Body of pancreas (tissue), 4 donors: ENCODE measurements at regions not wholly inside any gene's neighbourhood (a gene's known extent, or its start where the extent isn't known, plus 50 kb on each side); places are given as distances from the start of the nearest gene placed in this dataset.

Experiments
- ATAC-seq: fragments of 150-250 bp; one replicate; pipeline ENCODE4 v1.9.1; 2016
- DNase-seq, 4 donors: peaks; one replicate each; pipeline ENCODE4 v3.0.0-alpha.2; 2019
- H3K27ac ChIP-seq, 4 donors: fragments of 200-600 bp; sonication (generic); 1 replicate in 3 of 4; 2 replicates in 1 of 4; pipeline versions ENCODE4 v1.5.1 to v1.6.1; 2016 to 2019; ENCODE audit warnings: mild to moderate bottlenecking in 1 of 4, mixed read lengths in 1 of 4, moderate library complexity in 1 of 4
- H3K27me3 ChIP-seq, 2 donors: fragments of 200-600 bp; sonication (generic); one replicate each; pipeline ENCODE4 v1.6.0; 2016; ENCODE audit warnings: mild to moderate bottlenecking in 1 of 2
- H3K36me3 ChIP-seq, 2 donors: fragments of 200-600 bp; sonication (generic); replicated peaks in 1 of 2; 2 replicates each; pipeline ENCODE4 v1.5.1; 2016; ENCODE audit warnings: low read depth in 2 of 2; ENCODE audit not compliant: insufficient read depth in 1 of 2
- H3K4me1 ChIP-seq: fragments of 200-600 bp; sonication (generic); one replicate; pipeline ENCODE4 v1.6.0; 2016
- H3K4me3 ChIP-seq, 2 donors: fragments of 200-600 bp; sonication (generic); 1 replicate in 1 of 2; 2 replicates in 1 of 2; pipeline ENCODE4 v1.5.1; 2016 to 2019
- H3K9me3 ChIP-seq, 3 donors: fragments of 200-600 bp; sonication (generic); 1 replicate in 2 of 3; 2 replicates in 1 of 3; pipeline ENCODE4 v1.5.1; 2016
- POLR2A ChIP-seq, 3 donors: fragments of 450-650 bp; IDR thresholded peaks; one replicate each; pipeline ENCODE4 v1.6.1; 2016; ENCODE audit warnings: antibody characterized with exemption in 3 of 3, mild to moderate bottlenecking in 2 of 3
- WGBS, 2 donors: methylation state at CpG; one replicate each; pipeline ENCODE4 v1.1.5; 2017; 5-methylcytosine and 5-hydroxymethylcytosine counted together
- intact Hi-C: fragments of 100-400 bp; cut with DNase I; formaldehyde crosslinking; loops from one replicate; pipeline ENCODE4 v1.15.1; 2023
- TF ChIP-seq, protein P1 (sequence below), 7 experiments: fragments of 450-650 bp in 4 of 7; fragments of 200-600 bp in 3 of 7; sonication (generic) in 3 of 7; IDR thresholded peaks; one replicate each; pipeline ENCODE4 v1.5.1; 2016 to 2019; ENCODE audit warnings: antibody characterized with exemption in 7 of 7

DNA sequence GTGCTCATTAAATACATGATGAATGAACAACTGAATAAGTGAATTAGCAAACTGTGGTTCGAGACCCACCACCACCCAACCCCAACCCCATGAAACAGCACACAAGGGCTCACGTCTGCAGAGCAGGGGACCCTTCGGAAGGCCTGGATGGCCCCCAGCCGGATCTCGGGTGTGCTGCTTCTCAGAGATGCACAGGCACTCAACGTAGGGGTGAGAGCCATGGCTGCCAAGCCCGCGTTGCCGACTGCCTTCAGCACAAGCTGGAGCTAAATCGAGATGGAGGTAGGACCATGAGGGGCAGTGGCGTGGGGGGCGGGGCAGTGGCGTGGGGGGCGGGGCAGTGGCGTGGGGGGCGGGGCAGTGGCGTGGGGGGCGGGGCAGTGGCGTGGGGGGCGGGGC, 93.2 kb downstream of the LITAF start:
- Histone ChIP-seq H3K27ac (no peak overlapping the region), H3K36me3 (no peaks in the 10 kb centered on the region), H3K9me3 (no peaks in the 10 kb centered on the region), H3K27me3 (no peaks in the 10 kb centered on the region), H3K4me3 (no peak overlapping the region), H3K4me1 (peaks cover 35% of the 10 kb centered on the region)
- 93 to 100% methylated on average over 1 to 6 of the region's 20 CpGs for WGBS, 2 donors
- TF ChIP-seq, protein P1, sequence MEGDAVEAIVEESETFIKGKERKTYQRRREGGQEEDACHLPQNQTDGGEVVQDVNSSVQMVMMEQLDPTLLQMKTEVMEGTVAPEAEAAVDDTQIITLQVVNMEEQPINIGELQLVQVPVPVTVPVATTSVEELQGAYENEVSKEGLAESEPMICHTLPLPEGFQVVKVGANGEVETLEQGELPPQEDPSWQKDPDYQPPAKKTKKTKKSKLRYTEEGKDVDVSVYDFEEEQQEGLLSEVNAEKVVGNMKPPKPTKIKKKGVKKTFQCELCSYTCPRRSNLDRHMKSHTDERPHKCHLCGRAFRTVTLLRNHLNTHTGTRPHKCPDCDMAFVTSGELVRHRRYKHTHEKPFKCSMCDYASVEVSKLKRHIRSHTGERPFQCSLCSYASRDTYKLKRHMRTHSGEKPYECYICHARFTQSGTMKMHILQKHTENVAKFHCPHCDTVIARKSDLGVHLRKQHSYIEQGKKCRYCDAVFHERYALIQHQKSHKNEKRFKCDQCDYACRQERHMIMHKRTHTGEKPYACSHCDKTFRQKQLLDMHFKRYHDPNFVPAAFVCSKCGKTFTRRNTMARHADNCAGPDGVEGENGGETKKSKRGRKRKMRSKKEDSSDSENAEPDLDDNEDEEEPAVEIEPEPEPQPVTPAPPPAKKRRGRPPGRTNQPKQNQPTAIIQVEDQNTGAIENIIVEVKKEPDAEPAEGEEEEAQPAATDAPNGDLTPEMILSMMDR (IDR thresholded peaks at IDR 0.05), result no peak
- no peak for TF ChIP-seq POLR2A (IDR thresholded peaks at IDR 0.05)
- ATAC-seq (no peak), DNase-seq (no peak)
- intact Hi-C loops, result no loop called here

DNA sequence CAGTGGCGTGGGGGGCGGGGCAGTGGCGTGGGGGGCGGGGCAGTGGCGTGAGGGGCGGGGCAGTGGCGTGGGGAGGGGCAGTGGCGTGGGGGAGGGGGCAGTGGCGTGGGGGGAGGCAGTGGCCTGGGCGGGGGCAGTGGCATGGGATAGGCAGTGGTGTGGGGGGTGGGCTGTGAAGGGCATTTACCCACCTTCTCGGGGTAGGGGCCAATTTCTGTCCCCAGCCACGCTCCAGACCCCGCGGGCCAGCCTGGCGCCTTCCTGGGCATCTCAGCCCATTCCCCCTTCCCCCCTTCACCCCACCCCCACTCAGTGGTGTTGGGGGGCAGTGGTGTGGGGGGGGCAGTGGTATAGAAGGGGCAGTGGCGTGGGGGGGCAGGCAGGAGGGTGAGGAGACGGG, 92.7 kb downstream of the LITAF start:
- Histone ChIP-seq H3K27me3 (no peaks in the 10 kb centered on the region), H3K4me1 (peaks cover 35% of the 10 kb centered on the region), H3K27ac (peak overlapping the region in 2 of 4 donors; percentile 7 to 76), H3K36me3 (no peaks in the 10 kb centered on the region), H3K9me3 (no peaks in the 10 kb centered on the region), H3K4me3 (no peak overlapping the region)
- DNase-seq (no peak), ATAC-seq (no peak)
- intact Hi-C loops, result no loop called here
- TF ChIP-seq, protein P1 (IDR thresholded peaks at IDR 0.05), result no peak
- no peak for TF ChIP-seq POLR2A (IDR thresholded peaks at IDR 0.05)
- WGBS, 2 donors, result 80 to 100% methylated on average over 1 to 2 of the region's 17 CpGs

DNA sequence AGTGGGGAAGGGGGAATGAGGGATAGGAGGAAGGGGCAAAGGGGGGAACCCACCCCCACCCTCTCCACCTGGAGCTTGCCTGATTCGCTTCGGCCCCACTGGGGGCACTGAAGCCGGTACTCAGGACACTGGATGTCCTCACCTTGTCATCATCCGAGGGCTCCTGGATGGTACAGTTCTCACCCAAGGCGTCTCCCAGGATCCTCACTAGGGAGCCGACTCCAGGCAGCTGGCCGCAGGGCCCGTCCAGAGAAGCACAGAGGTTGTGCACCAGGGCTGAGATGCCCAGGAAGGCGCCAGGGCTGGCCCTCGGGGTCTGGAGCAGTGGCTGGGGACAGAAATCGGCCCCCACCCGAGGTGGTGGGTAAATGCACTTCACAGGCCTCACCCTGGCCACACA, 92.3 kb downstream of the LITAF start:
- no peaks in the 10 kb centered on the region for H3K9me3 ChIP-seq
- peak overlapping the region in 2 of 4 donors; percentile 7 to 76 for H3K27ac ChIP-seq
- 89 to 94% methylated on average over 3 to 12 of the region's 12 CpGs for WGBS, 2 donors
- H3K36me3 ChIP-seq, result no peaks in the 10 kb centered on the region
- TF ChIP-seq POLR2A (IDR thresholded peaks at IDR 0.05), result no peak
- TF ChIP-seq, protein P1 (IDR thresholded peaks at IDR 0.05), result no peak
- ATAC-seq, result no peak
- DNase-seq, result no peak
- no peak overlapping the region for H3K4me3 ChIP-seq
- peaks cover 35% of the 10 kb centered on the region for H3K4me1 ChIP-seq
- intact Hi-C loops, result no loop called here
- no peaks in the 10 kb centered on the region for H3K27me3 ChIP-seq

DNA sequence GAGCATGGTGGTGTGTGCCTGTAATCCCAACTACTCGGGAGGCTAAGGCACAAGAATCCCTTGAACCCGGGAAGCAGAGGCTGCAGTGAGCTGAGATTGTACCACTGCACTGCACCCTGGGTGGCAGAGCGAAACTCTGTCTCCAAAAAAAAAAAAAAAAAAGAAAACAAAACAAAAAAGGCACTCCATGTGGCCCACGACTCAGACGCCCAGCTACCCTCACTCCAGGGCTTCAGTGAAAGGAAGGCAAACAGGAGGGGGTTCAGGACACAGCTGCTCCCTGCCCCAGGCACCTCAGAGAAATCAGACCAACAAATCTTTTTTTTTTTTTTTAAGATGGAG, 91.7 kb downstream of the LITAF start:
- peak overlapping the region in 3 of 4 donors; percentile 6 to 76 (median 57) for H3K27ac ChIP-seq

More for the DNA sequence above, 91.7 kb downstream of the LITAF start:
- Histone ChIP-seq H3K4me3 (no peak overlapping the region), H3K36me3 (no peaks in the 10 kb centered on the region), H3K4me1 (peaks cover 35% of the 10 kb centered on the region), H3K27me3 (no peaks in the 10 kb centered on the region), H3K9me3 (no peaks in the 10 kb centered on the region)
- ATAC-seq, result no peak
- intact Hi-C loops, result no loop called here
- TF ChIP-seq POLR2A (IDR thresholded peaks at IDR 0.05), result no peak
- TF ChIP-seq, protein P1 (IDR thresholded peaks at IDR 0.05), result no peak
- WGBS, 2 donors, result 71 to 77% methylated on average over 4 to 5 of the region's 5 CpGs
- DNase-seq, result no peak
